Coronary artery (tissue), 2 donors: ENCODE measurements at regions not wholly inside any gene's neighbourhood (a gene's known extent, or its start where the extent isn't known, plus 50 kb on each side); places are given as distances from the start of the nearest gene placed in this dataset.

Source experiments
- DNase-seq: peaks from one replicate; pipeline ENCODE4 v3.0.0-alpha.2; 2017; ENCODE audit warnings: low spot score
- H3K27ac ChIP-seq, 2 donors: fragments of 200-600 bp; sonication (generic); one replicate each; pipeline ENCODE4 v1.5.1; 2016 to 2019
- H3K4me3 ChIP-seq: fragments of 200-600 bp; sonication (generic); 2 replicates; pipeline ENCODE4 v1.5.1; 2016; ENCODE audit warnings: mild to moderate bottlenecking, moderate library complexity
- CTCF ChIP-seq: fragments of 200-600 bp; sonication (generic); IDR thresholded peaks from one replicate; pipeline ENCODE4 v1.5.1; 2019; ENCODE audit warnings: antibody characterized with exemption

GRCh38 chr13:80203496-80203895 is 137.4 kb downstream of the SPRY2 start:
- no peak for TF ChIP-seq CTCF
- no peak for DNase-seq
- Histone ChIP-seq H3K27ac (no peak overlapping the region), H3K4me3 (no peak overlapping the region)

GRCh38 chr13:80201694-80202468 is 139.0 kb downstream of the SPRY2 start:
- H3K4me3 ChIP-seq: no peak overlapping the region
- no peak overlapping the region for H3K27ac ChIP-seq
- TF ChIP-seq CTCF: no peak
- no peak for DNase-seq

- H3K27ac ChIP-seq: no peak overlapping the region
- H3K4me3 ChIP-seq: no peak overlapping the region
- no peak for TF ChIP-seq CTCF
- DNase-seq: no peak
These were observed 141.2 kb downstream of the SPRY2 start for GRCh38 chr13:80199585-80200292.

GRCh38 chr13:80199067-80199466 is 141.9 kb downstream of the SPRY2 start:
- no peak overlapping the region for H3K27ac ChIP-seq
- no peak for TF ChIP-seq CTCF
- no peak for DNase-seq
- no peak overlapping the region for H3K4me3 ChIP-seq

- no peak for TF ChIP-seq CTCF
- H3K4me3 ChIP-seq: no peak overlapping the region
These were observed 144.2 kb downstream of the SPRY2 start for GRCh38 chr13:80196756-80197155.

GRCh38 chr13:80195649-80196048 is 145.3 kb downstream of the SPRY2 start:
- DNase-seq: no peak
- H3K27ac ChIP-seq: no peak overlapping the region
- H3K4me3 ChIP-seq: no peak overlapping the region
- TF ChIP-seq CTCF: no peak

More at GRCh38 chr13:80196756-80197155, 144.2 kb downstream of the SPRY2 start:
- H3K27ac ChIP-seq: no peak overlapping the region
- no peak for DNase-seq
